ENCODE measurements at regions not wholly inside any gene's neighbourhood (a gene's known extent, or its start where the extent isn't known, plus 50 kb on each side); places are given as distances from the start of the nearest gene placed in this dataset.

- TF ChIP-seq POLR2A (IDR thresholded peaks at IDR 0.05; ENCODE audit: low read length) (no peak), GATA1 (IDR thresholded peaks at IDR 0.05; ENCODE audit: low read depth, low read length) (no peak)
Measured at GRCh38 chr20:12316794-12317193, 399.1 kb downstream of the BTBD3 start.
